Cardiac muscle cell (in vitro differentiated cells and primary cell): ENCODE measurements at regions not wholly inside any gene's neighbourhood (a gene's known extent, or its start where the extent isn't known, plus 50 kb on each side); places are given as distances from the start of the nearest gene placed in this dataset.

Source experiments
- DNase-seq, 2 donors: peaks; one replicate each; pipeline versions ENCODE4 v3.0.0 to v3.0.0-alpha.2; 2010 to 2017; ENCODE audit warnings: low read depth in 1 of 2, low spot score in 1 of 2
- H3K27ac ChIP-seq: fragments of 200-600 bp; sonication (generic); 2 replicates; pipeline ENCODE4 v1.5.1; 2016
- H3K27me3 ChIP-seq: fragments of 200-600 bp; sonication (generic); 2 replicates; pipeline ENCODE4 v1.6.0; 2016; ENCODE audit warnings: control low read depth
- H3K36me3 ChIP-seq: fragments of 200-600 bp; sonication (generic); 2 replicates; pipeline ENCODE4 v1.5.1; 2016; ENCODE audit warnings: control low read depth
- H3K4me1 ChIP-seq: fragments of 200-600 bp; sonication (generic); 2 replicates; pipeline ENCODE4 v1.8.1; 2017; ENCODE audit warnings: low read depth, mild to moderate bottlenecking, mixed run types
- H3K4me3 ChIP-seq: fragments of 200-600 bp; sonication (generic); 2 replicates; pipeline ENCODE4 v1.5.1; 2016; ENCODE audit warnings: mild to moderate bottlenecking
- H3K9me3 ChIP-seq: fragments of 200-600 bp; sonication (generic); 2 replicates; pipeline ENCODE4 v1.5.1; 2017; ENCODE audit warnings: low read depth, mild to moderate bottlenecking, control low read depth
- CTCF ChIP-seq: IDR thresholded peaks from 2 replicates; pipeline ENCODE4 v1.5.1; 2012; ENCODE audit warnings: low read depth, mild to moderate bottlenecking, low read length

- Histone ChIP-seq H3K27ac (no peak overlapping the region), H3K36me3 (no peaks in the 10 kb centered on the region), H3K4me3 (no peak overlapping the region), H3K9me3 (no peaks in the 10 kb centered on the region), H3K27me3 (no peaks in the 10 kb centered on the region), H3K4me1 (peaks cover 34% of the 10 kb centered on the region)
- no peak for DNase-seq
- TF ChIP-seq CTCF = no peak
Observed at GRCh38 chr2:222105046-222105445, 193.8 kb downstream of the PAX3 start.

GRCh38 chr2:222102575-222103349 lies 196.0 kb downstream of the PAX3 start:
- peak in 1 of 2 donors; percentile 13 for DNase-seq
- no peak for TF ChIP-seq CTCF
- peaks cover 26% of the 10 kb centered on the region for H3K4me1 ChIP-seq
- H3K9me3 ChIP-seq = no peaks in the 10 kb centered on the region
- no peaks in the 10 kb centered on the region for H3K27me3 ChIP-seq
- peak overlapping the region; percentile 12 for H3K27ac ChIP-seq
- no peak overlapping the region for H3K4me3 ChIP-seq
- H3K36me3 ChIP-seq = no peaks in the 10 kb centered on the region

- Histone ChIP-seq H3K4me3 (no peak overlapping the region), H3K4me1 (peaks cover 31% of the 10 kb centered on the region), H3K9me3 (no peaks in the 10 kb centered on the region), H3K36me3 (no peaks in the 10 kb centered on the region), H3K27me3 (no peaks in the 10 kb centered on the region), H3K27ac (no peak overlapping the region)
- no peak for TF ChIP-seq CTCF
- DNase-seq = no peak
Observed at GRCh38 chr2:222100704-222101699, 197.8 kb downstream of the PAX3 start.

GRCh38 chr2:222088561-222088960 lies 210.2 kb downstream of the PAX3 start:
- no peaks in the 10 kb centered on the region for H3K9me3 ChIP-seq
- no peak for DNase-seq
- H3K27ac ChIP-seq = no peak overlapping the region
- H3K36me3 ChIP-seq = no peaks in the 10 kb centered on the region
- no peak for TF ChIP-seq CTCF
- no peaks in the 10 kb centered on the region for H3K27me3 ChIP-seq
- no peak overlapping the region for H3K4me3 ChIP-seq
- no peaks in the 10 kb centered on the region for H3K4me1 ChIP-seq

GRCh38 chr2:222087998-222088397 lies 210.8 kb downstream of the PAX3 start:
- Histone ChIP-seq H3K9me3 (no peaks in the 10 kb centered on the region), H3K27me3 (no peaks in the 10 kb centered on the region), H3K36me3 (no peaks in the 10 kb centered on the region), H3K4me1 (no peaks in the 10 kb centered on the region), H3K4me3 (no peak overlapping the region), H3K27ac (no peak overlapping the region)
- no peak for TF ChIP-seq CTCF
- no peak for DNase-seq
